ENCODE measurements at regions not wholly inside any gene's neighbourhood (a gene's known extent, or its start where the extent isn't known, plus 50 kb on each side); places are given as distances from the start of the nearest gene placed in this dataset.
"Not testable (repeated sequence)": the region's sequence is repeated elsewhere in the genome, so short reads cannot be mapped to it uniquely, and the experiment has no call there.

GRCh38 chr1:219415433-219415832 lies 197.5 kb downstream of the ZC3H11B start:
- Mint-ChIP-seq H3K9me3 (no peaks in the 10 kb centered on the region), H3K4me3 (no peak overlapping the region), H3K27me3 (no peaks in the 10 kb centered on the region), H3K4me1 (no peaks in the 10 kb centered on the region), H3K36me3 (no peaks in the 10 kb centered on the region), H3K27ac (no peak overlapping the region)
- Histone ChIP-seq H3K27me3 (ENCODE audit: insufficient read depth, low read length) (no peaks in the 10 kb centered on the region), H3K27ac (ENCODE audit: low read depth, low read length) (no peak overlapping the region), H3K4me1 (ENCODE audit: insufficient read depth, low read length) (no peaks in the 10 kb centered on the region), H3K9me3 (ENCODE audit: control insufficient read depth in 1 of 2, low read length in 2 of 2) (no peaks in the 10 kb centered on the region), H3K4me3 (ENCODE audit: low read length in 2 of 2) (no peak overlapping the region), H3K36me3 (ENCODE audit: insufficient read depth, low read length) (no peaks in the 10 kb centered on the region)
- CTCF ChIA-PET (ENCODE audit: partially characterized antibody) = no interaction called here
- DNase-seq = no peak
- POLR2A ChIA-PET (ENCODE audit: partially characterized antibody) = no interaction called here
- intact Hi-C loops (cut with micrococcal nuclease) = no loop called here

- Histone ChIP-seq H3K9me3 (ENCODE audit: control insufficient read depth in 1 of 2, low read length in 2 of 2) (no peaks in the 10 kb centered on the region), H3K36me3 (ENCODE audit: insufficient read depth, low read length) (no peaks in the 10 kb centered on the region), H3K4me1 (ENCODE audit: insufficient read depth, low read length) (no peaks in the 10 kb centered on the region), H3K27ac (ENCODE audit: low read depth, low read length) (no peak overlapping the region), H3K4me3 (ENCODE audit: low read length in 2 of 2) (no peak overlapping the region), H3K27me3 (ENCODE audit: insufficient read depth, low read length) (no peaks in the 10 kb centered on the region)
- intact Hi-C loops (cut with micrococcal nuclease) = no loop called here
- DNase-seq = no peak
- no peaks in the 10 kb centered on the region for H3K27me3 Mint-ChIP-seq
- CTCF ChIA-PET (ENCODE audit: partially characterized antibody) = no interaction called here
- POLR2A ChIA-PET (ENCODE audit: partially characterized antibody) = no interaction called here
- H3K36me3 Mint-ChIP-seq = no peaks in the 10 kb centered on the region
- no peaks in the 10 kb centered on the region for H3K9me3 Mint-ChIP-seq
- no peaks in the 10 kb centered on the region for H3K4me1 Mint-ChIP-seq
- H3K4me3 Mint-ChIP-seq = no peak overlapping the region
- no peak overlapping the region for H3K27ac Mint-ChIP-seq
Measured at GRCh38 chr1:219414250-219414649, 198.7 kb downstream of the ZC3H11B start.

- DNase-seq = no peak
- Histone ChIP-seq H3K9me3 (ENCODE audit: control insufficient read depth in 1 of 2, low read length in 2 of 2) (no peaks in the 10 kb centered on the region), H3K27ac (ENCODE audit: low read depth, low read length) (no peak overlapping the region), H3K4me1 (ENCODE audit: insufficient read depth, low read length) (no peaks in the 10 kb centered on the region), H3K27me3 (ENCODE audit: insufficient read depth, low read length) (no peaks in the 10 kb centered on the region), H3K36me3 (ENCODE audit: insufficient read depth, low read length) (no peaks in the 10 kb centered on the region), H3K4me3 (ENCODE audit: low read length in 2 of 2) (no peak overlapping the region)
- intact Hi-C loops (cut with micrococcal nuclease) = no loop called here
- Mint-ChIP-seq H3K36me3 (no peaks in the 10 kb centered on the region), H3K4me3 (no peak overlapping the region), H3K9me3 (no peaks in the 10 kb centered on the region), H3K4me1 (no peaks in the 10 kb centered on the region), H3K27me3 (no peaks in the 10 kb centered on the region), H3K27ac (no peak overlapping the region)
- ChIA-PET POLR2A (ENCODE audit: partially characterized antibody) (no interaction called here), CTCF (ENCODE audit: partially characterized antibody) (no interaction called here)
Measured at GRCh38 chr1:219413536-219413935, 199.4 kb downstream of the ZC3H11B start.

- Mint-ChIP-seq H3K27ac (no peak overlapping the region), H3K9me3 (no peaks in the 10 kb centered on the region), H3K36me3 (no peaks in the 10 kb centered on the region), H3K4me3 (no peak overlapping the region), H3K4me1 (no peaks in the 10 kb centered on the region), H3K27me3 (no peaks in the 10 kb centered on the region)
- no peaks in the 10 kb centered on the region for H3K27me3 ChIP-seq (ENCODE audit: insufficient read depth, low read length)
- POLR2A ChIA-PET (ENCODE audit: partially characterized antibody) = no interaction called here
- no peaks in the 10 kb centered on the region for H3K36me3 ChIP-seq (ENCODE audit: insufficient read depth, low read length)
- intact Hi-C loops (cut with micrococcal nuclease) = no loop called here
- no peaks in the 10 kb centered on the region for H3K4me1 ChIP-seq (ENCODE audit: insufficient read depth, low read length)
- DNase-seq = no peak
- CTCF ChIA-PET (ENCODE audit: partially characterized antibody) = interaction anchor here (1.3 kb wide), 1 partner anchor 1084 kb away, joined by 4 read pairs; no protein-coding TSS in a partner anchor
- H3K27ac ChIP-seq (ENCODE audit: low read depth, low read length) = no peak overlapping the region
- no peak overlapping the region for H3K4me3 ChIP-seq (ENCODE audit: low read length in 2 of 2)
- H3K9me3 ChIP-seq (ENCODE audit: control insufficient read depth in 1 of 2, low read length in 2 of 2) = no peaks in the 10 kb centered on the region
Measured at GRCh38 chr1:219412772-219413171, 200.1 kb downstream of the ZC3H11B start.

GRCh38 chr1:219410721-219411120 lies 202.2 kb downstream of the ZC3H11B start:
- H3K9me3 ChIP-seq (ENCODE audit: control insufficient read depth in 1 of 2, low read length in 2 of 2); DNase-seq; H3K27me3 Mint-ChIP-seq; H3K27me3 ChIP-seq (ENCODE audit: insufficient read depth, low read length); H3K9me3 Mint-ChIP-seq; H3K27ac Mint-ChIP-seq; H3K4me3 Mint-ChIP-seq; POLR2A ChIA-PET (ENCODE audit: partially characterized antibody); CTCF ChIA-PET (ENCODE audit: partially characterized antibody); H3K27ac ChIP-seq (ENCODE audit: low read depth, low read length); H3K4me1 Mint-ChIP-seq; H3K4me3 ChIP-seq (ENCODE audit: low read length in 2 of 2); H3K36me3 ChIP-seq (ENCODE audit: insufficient read depth, low read length); H3K4me1 ChIP-seq (ENCODE audit: insufficient read depth, low read length); H3K36me3 Mint-ChIP-seq; intact Hi-C loops (cut with micrococcal nuclease): not testable (repeated sequence)

GRCh38 chr1:219405531-219406331 lies 207.2 kb downstream of the ZC3H11B start:
- no peaks in the 10 kb centered on the region for H3K4me1 ChIP-seq (ENCODE audit: insufficient read depth, low read length)
- no peak overlapping the region for H3K27ac ChIP-seq (ENCODE audit: low read depth, low read length)
- H3K9me3 Mint-ChIP-seq = no peaks in the 10 kb centered on the region
- H3K27me3 ChIP-seq (ENCODE audit: insufficient read depth, low read length) = no peaks in the 10 kb centered on the region
- H3K36me3 Mint-ChIP-seq = no peaks in the 10 kb centered on the region
- H3K4me1 Mint-ChIP-seq = no peaks in the 10 kb centered on the region
- no peak overlapping the region for H3K4me3 Mint-ChIP-seq
- H3K36me3 ChIP-seq (ENCODE audit: insufficient read depth, low read length) = no peaks in the 10 kb centered on the region
- no peak for DNase-seq
- no peaks in the 10 kb centered on the region for H3K9me3 ChIP-seq (ENCODE audit: control insufficient read depth in 1 of 2, low read length in 2 of 2)
- CTCF ChIA-PET (ENCODE audit: partially characterized antibody) = interaction anchor here (1.3 kb wide), 1 partner anchor 12 kb away, joined by 4 read pairs; no protein-coding TSS in a partner anchor
- H3K27me3 Mint-ChIP-seq = peaks cover 0 to 3% of the 10 kb centered on the region in 2 donors
- no peak overlapping the region for H3K4me3 ChIP-seq (ENCODE audit: low read length in 2 of 2)
- H3K27ac Mint-ChIP-seq = no peak overlapping the region
- POLR2A ChIA-PET (ENCODE audit: partially characterized antibody) = no interaction called here
- intact Hi-C loops (cut with micrococcal nuclease) = no loop called here

GRCh38 chr1:219404629-219405028 lies 208.3 kb downstream of the ZC3H11B start:
- H3K36me3 ChIP-seq (ENCODE audit: insufficient read depth, low read length) = no peaks in the 10 kb centered on the region
- no peak for DNase-seq
- no peaks in the 10 kb centered on the region for H3K36me3 Mint-ChIP-seq
- no peak overlapping the region for H3K4me3 Mint-ChIP-seq
- ChIA-PET POLR2A (ENCODE audit: partially characterized antibody) (no interaction called here), CTCF (ENCODE audit: partially characterized antibody) (no interaction called here)
- H3K27ac Mint-ChIP-seq = no peak overlapping the region
- H3K27me3 ChIP-seq (ENCODE audit: insufficient read depth, low read length) = no peaks in the 10 kb centered on the region
- H3K9me3 ChIP-seq (ENCODE audit: control insufficient read depth in 1 of 2, low read length in 2 of 2) = no peaks in the 10 kb centered on the region
- peaks cover 0 to 3% of the 10 kb centered on the region in 2 donors for H3K27me3 Mint-ChIP-seq
- H3K4me1 ChIP-seq (ENCODE audit: insufficient read depth, low read length) = no peaks in the 10 kb centered on the region
- H3K9me3 Mint-ChIP-seq = peaks cover 0 to 3% (median 0%) of the 10 kb centered on the region in 8 donors
- no peak overlapping the region for H3K27ac ChIP-seq (ENCODE audit: low read depth, low read length)
- no peak overlapping the region for H3K4me3 ChIP-seq (ENCODE audit: low read length in 2 of 2)
- no peaks in the 10 kb centered on the region for H3K4me1 Mint-ChIP-seq
- intact Hi-C loops (cut with micrococcal nuclease) = no loop called here
